Activated naive CD4-positive, alpha-beta T cell treated with anti-CD3 and anti-CD28 coated beads for 36 hours (primary cell): ENCODE measurements at regions not wholly inside any gene's neighbourhood (a gene's known extent, or its start where the extent isn't known, plus 50 kb on each side); places are given as distances from the start of the nearest gene placed in this dataset.

Experiments used
- CTCF ChIA-PET: fragments of 350-600 bp; sonication (Branson Sonifier 250); formaldehyde crosslinking; loops from one replicate; lab custom pipeline; 2021; ENCODE audit warnings: antibody characterized with exemption; lab: Charles Lee
- DNase-seq: peaks from one replicate; pipeline ENCODE4 v3.0.0-alpha.2; 2020
- H3K27ac Mint-ChIP-seq: one replicate; pipeline ENCODE4 v1.8.0; 2021; ENCODE audit warnings: mild to moderate bottlenecking, mixed read lengths
- H3K27me3 Mint-ChIP-seq: one replicate; pipeline ENCODE4 v1.8.0; 2021; ENCODE audit warnings: low read depth, mixed read lengths
- H3K36me3 Mint-ChIP-seq: one replicate; pipeline ENCODE4 v1.8.0; 2021; ENCODE audit warnings: low read depth, mixed read lengths
- H3K4me1 Mint-ChIP-seq: one replicate; pipeline ENCODE4 v1.8.0; 2021; ENCODE audit warnings: low read depth, mixed read lengths
- H3K4me3 Mint-ChIP-seq: one replicate; pipeline ENCODE4 v1.8.0; 2021; ENCODE audit warnings: mild to moderate bottlenecking, moderate library complexity, mixed read lengths
- H3K9me3 Mint-ChIP-seq: one replicate; pipeline ENCODE4 v1.8.0; 2021; ENCODE audit warnings: mixed read lengths
- intact Hi-C: fragments of 100-400 bp; cut with micrococcal nuclease; formaldehyde crosslinking; loops from one replicate; pipeline ENCODE4 v1.15.1; 2023

DNA sequence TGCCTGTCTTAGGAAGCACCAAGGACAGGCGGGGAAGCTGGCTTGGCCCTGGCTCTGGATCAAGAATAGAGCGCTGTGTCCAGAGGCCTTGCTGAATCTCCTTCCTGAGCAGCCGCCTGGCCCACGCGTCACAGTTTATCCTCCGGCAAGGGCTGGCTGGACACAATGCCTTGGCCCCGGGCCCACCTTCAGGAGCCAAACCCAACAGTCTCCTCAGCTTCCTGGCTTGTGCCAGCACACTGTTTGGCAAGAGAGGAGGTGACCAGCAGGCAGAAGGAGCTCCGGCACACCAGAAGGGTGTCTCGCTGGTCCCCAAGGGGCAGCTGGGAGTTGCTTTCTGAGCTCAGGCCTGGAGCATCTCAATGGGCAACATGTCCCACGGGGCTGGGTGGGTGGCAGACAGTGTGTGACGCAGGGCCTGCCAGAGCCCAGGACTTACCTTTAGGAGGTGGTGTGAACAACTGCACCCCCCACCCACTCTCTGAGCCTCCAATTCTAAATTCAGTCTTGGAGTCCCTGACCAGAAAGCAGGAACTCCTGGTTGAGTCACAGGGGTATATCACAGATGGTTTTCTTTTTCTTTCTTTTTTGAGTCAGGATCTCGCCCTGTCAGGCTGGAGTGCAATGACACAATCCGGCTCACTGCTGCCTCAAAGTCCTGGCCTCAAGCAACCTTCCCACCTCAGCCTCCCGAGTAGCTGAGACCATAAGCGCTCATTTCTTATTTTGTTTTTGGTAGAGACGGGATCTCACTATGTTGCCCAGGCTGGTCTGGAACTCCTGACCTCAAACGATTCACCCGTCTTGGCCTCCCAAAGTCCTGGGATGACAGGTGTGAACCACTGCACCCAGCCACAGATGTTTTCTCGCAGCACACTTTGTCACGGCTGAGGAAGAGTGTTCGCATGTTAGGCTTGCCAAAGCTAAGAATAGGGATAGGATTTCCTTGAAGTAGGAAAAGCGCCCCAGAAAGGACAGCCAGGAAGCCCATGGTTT lies 361.2 kb downstream of the BCOR start:
- intact Hi-C loops = loop anchor here (10.0 kb wide), 1 partner anchor 268 kb away; no protein-coding TSS in a partner anchor
- Mint-ChIP-seq H3K27me3 (no peaks in the 10 kb centered on the region), H3K9me3 (no peaks in the 10 kb centered on the region), H3K27ac (no peak overlapping the region), H3K36me3 (no peaks in the 10 kb centered on the region), H3K4me3 (no peak overlapping the region), H3K4me1 (peaks cover 10% of the 10 kb centered on the region)
- DNase-seq = peak; percentile 8
- CTCF ChIA-PET = interaction anchor here (0.9 kb wide), 1 partner anchor 10 kb away, joined by 3 read pairs; no protein-coding TSS in a partner anchor

DNA sequence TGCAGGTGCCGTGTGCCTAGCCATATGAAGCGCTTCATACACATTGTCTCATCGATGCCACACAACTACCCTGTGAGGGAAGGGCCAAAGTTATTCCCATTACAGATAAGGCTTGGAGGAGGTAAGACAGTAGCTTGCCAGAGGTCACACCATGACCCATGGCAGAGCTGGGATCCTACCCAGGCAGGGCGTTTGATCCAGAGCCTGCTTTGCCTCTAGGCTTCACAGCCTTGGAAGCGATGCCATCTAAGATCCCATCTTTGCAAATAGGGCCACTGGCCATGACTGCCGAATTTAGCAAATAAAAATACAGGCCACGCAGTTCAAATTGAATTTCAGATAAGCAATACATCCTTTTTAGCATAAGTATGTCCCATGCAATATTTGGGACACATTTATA lies 358.2 kb downstream of the BCOR start:
- Mint-ChIP-seq H3K9me3 (no peaks in the 10 kb centered on the region), H3K4me1 (peaks cover 4% of the 10 kb centered on the region), H3K36me3 (no peaks in the 10 kb centered on the region), H3K27ac (no peak overlapping the region), H3K4me3 (no peak overlapping the region), H3K27me3 (no peaks in the 10 kb centered on the region)
- intact Hi-C loops = loop anchor here (10.0 kb wide), 1 partner anchor 265 kb away; no protein-coding TSS in a partner anchor
- CTCF ChIA-PET = no interaction called here
- DNase-seq = no peak

DNA sequence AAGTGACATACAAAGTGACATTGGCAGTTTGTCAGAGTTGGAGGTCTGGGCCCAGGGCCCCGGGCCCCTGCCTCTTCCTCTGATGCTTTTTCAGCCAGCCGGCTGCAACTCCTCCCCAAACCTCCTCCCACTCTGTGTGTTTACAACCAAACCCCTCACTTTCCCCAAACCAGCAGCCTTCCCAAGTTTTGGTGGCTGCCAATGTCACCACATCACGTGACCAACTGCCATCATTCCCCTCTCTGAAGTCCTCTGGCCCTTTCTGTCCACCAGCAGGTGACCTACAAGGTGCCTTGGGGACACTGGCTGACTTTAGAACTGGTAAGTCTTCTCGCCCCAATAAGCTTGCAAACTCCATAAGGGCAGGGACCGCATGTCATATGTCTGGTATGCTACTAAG lies 357.7 kb downstream of the BCOR start:
- intact Hi-C loops = no loop called here

DNA sequence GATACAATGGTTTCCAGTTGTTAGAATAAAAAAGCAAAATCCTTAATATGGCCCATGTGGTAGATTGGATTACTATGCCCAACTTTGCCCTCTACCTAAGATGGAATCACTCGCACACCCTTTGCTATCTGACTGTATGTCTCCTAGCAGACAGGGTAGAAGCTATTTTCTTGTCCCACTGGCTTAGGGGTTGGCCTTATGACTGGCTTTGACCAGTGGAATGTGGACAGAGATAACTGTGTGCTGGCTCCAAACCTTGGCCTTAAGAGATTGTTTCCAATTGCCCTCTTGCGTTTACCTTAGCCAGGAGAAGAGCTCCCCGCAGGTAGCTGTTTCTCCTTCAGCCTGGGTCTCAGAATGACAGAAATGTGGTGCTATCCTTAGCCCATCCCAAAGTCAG lies 355.9 kb downstream of the BCOR start:
- no peak overlapping the region for H3K27ac Mint-ChIP-seq
- H3K36me3 Mint-ChIP-seq = no peaks in the 10 kb centered on the region
- no peak for DNase-seq
- no peak overlapping the region for H3K4me3 Mint-ChIP-seq
- intact Hi-C loops = no loop called here
- no peaks in the 10 kb centered on the region for H3K9me3 Mint-ChIP-seq
- CTCF ChIA-PET = no interaction called here
- H3K4me1 Mint-ChIP-seq = no peaks in the 10 kb centered on the region
- no peaks in the 10 kb centered on the region for H3K27me3 Mint-ChIP-seq

More for the DNA sequence above, 357.7 kb downstream of the BCOR start:
- Mint-ChIP-seq H3K4me1 (peaks cover 4% of the 10 kb centered on the region), H3K36me3 (no peaks in the 10 kb centered on the region), H3K9me3 (no peaks in the 10 kb centered on the region), H3K27ac (no peak overlapping the region), H3K27me3 (no peaks in the 10 kb centered on the region), H3K4me3 (no peak overlapping the region)
- CTCF ChIA-PET = no interaction called here
- no peak for DNase-seq

DNA sequence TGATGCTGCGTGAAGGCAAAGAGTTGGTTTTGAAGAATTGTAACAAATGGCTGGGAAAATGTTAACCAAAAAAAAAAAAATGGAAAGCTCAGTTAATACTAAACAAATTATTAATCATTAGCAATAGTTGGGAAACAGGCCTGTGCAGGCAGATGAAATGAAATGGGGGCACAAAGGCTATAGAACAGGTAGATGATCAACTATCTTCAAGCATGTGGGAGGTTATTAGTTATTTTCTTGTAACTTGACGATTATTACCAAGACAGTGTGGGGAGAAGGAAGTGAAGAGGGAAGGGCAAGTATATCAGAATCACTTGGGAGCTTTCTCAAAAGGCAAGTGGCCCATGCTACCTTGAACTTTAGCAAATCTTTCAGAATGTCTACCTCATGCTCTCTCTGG lies 351.9 kb downstream of the BCOR start:
- Mint-ChIP-seq H3K36me3 (no peaks in the 10 kb centered on the region), H3K27ac (no peak overlapping the region), H3K9me3 (no peaks in the 10 kb centered on the region), H3K4me1 (no peaks in the 10 kb centered on the region), H3K4me3 (no peak overlapping the region), H3K27me3 (no peaks in the 10 kb centered on the region)
- CTCF ChIA-PET = interaction anchor here (0.6 kb wide), 1 partner anchor 84 kb away, joined by 4 read pairs; no protein-coding TSS in a partner anchor
- DNase-seq = no peak
- intact Hi-C loops = no loop called here

DNA sequence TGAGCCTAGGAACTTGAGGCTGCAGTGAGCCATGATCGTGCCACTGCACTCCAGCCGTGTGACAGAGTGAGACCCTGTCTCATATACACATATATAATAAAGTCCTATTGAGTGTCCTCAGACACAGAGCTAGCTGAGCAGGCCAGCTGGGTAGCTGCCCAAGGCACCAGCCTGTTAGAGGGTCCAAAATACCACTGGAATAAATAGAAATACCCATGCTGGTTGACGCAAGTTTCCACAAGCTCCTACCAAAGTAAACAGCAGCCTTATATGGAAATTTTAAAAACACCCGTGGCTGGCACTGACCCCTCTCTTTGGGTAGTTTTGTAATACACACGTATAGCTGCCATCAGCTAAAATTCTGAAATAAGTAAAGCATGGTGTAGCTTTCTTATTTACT lies 348.6 kb downstream of the BCOR start:
- CTCF ChIA-PET = no interaction called here
- Mint-ChIP-seq H3K27me3 (no peaks in the 10 kb centered on the region), H3K27ac (no peak overlapping the region), H3K4me1 (peaks cover 7% of the 10 kb centered on the region), H3K4me3 (no peak overlapping the region), H3K9me3 (no peaks in the 10 kb centered on the region), H3K36me3 (no peaks in the 10 kb centered on the region)
- intact Hi-C loops = no loop called here
- DNase-seq = no peak

DNA sequence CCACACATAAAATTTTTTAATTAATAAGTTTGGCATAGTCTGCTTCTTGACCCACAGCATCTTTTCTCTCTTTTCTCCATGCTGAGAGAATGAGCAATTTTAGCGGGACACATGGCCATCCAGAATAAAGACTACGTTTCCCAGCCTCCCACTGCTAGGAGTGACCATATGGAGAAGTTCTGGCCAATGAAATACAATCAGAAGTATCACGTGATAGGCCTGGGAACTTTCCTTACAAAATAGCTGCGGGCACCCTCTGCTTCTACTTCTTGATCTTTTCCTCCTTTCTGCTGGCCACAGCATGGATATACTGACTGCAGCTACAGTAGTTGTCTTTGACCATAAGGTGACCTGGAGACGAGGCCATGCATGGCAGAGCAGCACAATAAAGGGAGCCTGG lies 348.0 kb downstream of the BCOR start:
- no peak overlapping the region for H3K4me3 Mint-ChIP-seq
- no peaks in the 10 kb centered on the region for H3K36me3 Mint-ChIP-seq
- H3K9me3 Mint-ChIP-seq = no peaks in the 10 kb centered on the region
- no peak overlapping the region for H3K27ac Mint-ChIP-seq
- CTCF ChIA-PET = no interaction called here
- intact Hi-C loops = no loop called here
- no peaks in the 10 kb centered on the region for H3K27me3 Mint-ChIP-seq
- H3K4me1 Mint-ChIP-seq = peaks cover 7% of the 10 kb centered on the region
- no peak for DNase-seq

DNA sequence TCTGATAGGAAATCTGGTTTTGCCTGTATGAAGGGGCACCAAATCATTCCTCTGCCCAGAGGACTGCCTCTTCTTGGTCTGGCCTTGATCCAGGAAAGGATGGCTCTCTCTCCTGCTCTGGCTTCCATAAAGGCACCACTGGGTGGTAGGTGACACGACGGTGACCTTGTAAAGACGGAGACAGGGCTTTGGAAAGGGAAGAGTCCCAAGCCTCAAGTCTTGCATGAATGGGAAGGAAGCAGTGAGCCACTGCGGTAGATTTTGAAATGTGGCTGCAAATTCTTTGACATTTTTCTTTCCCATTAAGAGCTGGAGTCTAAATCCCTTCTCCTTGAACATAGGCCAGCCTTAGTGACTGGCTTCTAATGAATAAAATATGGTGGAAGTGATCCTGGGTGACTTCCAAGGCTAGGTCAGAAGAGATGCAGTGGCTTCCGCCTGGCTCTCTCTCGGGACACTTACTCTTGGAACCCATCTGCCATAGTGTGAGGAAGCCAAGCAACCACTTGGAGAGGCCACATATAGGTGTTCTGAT lies 347.4 kb downstream of the BCOR start:
- intact Hi-C loops = no loop called here
- CTCF ChIA-PET = no interaction called here
- H3K9me3 Mint-ChIP-seq = no peaks in the 10 kb centered on the region
- H3K27ac Mint-ChIP-seq = no peak overlapping the region
- H3K36me3 Mint-ChIP-seq = no peaks in the 10 kb centered on the region
- H3K4me1 Mint-ChIP-seq = peaks cover 7% of the 10 kb centered on the region
- H3K4me3 Mint-ChIP-seq = no peak overlapping the region
- no peaks in the 10 kb centered on the region for H3K27me3 Mint-ChIP-seq
- DNase-seq = no peak

DNA sequence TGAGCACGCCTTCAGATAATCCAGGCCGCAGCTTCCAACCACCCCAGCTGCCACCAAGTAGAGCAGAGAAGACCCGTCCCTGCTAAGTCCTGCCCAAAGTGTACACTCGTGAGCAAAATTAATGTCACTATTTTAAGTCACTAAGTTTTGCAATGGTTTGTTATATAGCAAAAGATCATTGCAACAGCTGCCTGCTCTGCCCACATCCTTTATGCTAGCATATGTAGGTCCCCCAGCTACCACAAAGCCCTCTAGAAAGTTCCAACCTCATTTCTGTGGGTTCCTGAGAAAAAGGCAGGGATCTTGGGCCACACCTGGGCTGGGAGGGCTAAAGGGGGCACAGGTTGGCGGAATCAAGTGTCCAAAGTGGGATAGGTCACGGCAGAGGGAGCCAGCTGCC lies 346.9 kb downstream of the BCOR start:
- DNase-seq = no peak
- CTCF ChIA-PET = no interaction called here
- Mint-ChIP-seq H3K9me3 (no peaks in the 10 kb centered on the region), H3K27me3 (no peaks in the 10 kb centered on the region), H3K27ac (no peak overlapping the region), H3K4me1 (peaks cover 7% of the 10 kb centered on the region), H3K36me3 (no peaks in the 10 kb centered on the region), H3K4me3 (no peak overlapping the region)
- intact Hi-C loops = no loop called here

DNA sequence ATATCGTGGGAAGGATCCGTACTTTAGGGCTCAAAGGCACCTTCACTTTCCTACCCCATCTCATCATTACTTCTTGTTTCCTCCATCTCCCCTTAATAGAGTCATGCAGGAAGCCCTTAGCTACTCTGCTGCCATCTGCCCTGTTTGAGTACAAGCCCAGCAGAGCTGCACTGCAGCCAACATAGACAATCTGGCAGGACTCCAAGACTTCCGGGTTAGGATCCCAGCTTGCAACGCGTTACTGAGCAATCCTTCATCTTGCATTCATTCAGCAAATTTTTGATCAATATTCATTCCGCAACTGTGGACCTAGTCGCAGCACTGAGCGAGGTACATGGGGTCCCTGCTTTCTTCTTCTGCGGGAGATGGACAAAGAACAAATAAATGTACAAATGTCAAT lies 344.9 kb downstream of the BCOR start:
- Mint-ChIP-seq H3K9me3 (no peaks in the 10 kb centered on the region), H3K27me3 (no peaks in the 10 kb centered on the region), H3K4me1 (peaks cover 7% of the 10 kb centered on the region), H3K36me3 (no peaks in the 10 kb centered on the region), H3K27ac (no peak overlapping the region), H3K4me3 (no peak overlapping the region)
- intact Hi-C loops = no loop called here
- no peak for DNase-seq
- CTCF ChIA-PET = no interaction called here

DNA sequence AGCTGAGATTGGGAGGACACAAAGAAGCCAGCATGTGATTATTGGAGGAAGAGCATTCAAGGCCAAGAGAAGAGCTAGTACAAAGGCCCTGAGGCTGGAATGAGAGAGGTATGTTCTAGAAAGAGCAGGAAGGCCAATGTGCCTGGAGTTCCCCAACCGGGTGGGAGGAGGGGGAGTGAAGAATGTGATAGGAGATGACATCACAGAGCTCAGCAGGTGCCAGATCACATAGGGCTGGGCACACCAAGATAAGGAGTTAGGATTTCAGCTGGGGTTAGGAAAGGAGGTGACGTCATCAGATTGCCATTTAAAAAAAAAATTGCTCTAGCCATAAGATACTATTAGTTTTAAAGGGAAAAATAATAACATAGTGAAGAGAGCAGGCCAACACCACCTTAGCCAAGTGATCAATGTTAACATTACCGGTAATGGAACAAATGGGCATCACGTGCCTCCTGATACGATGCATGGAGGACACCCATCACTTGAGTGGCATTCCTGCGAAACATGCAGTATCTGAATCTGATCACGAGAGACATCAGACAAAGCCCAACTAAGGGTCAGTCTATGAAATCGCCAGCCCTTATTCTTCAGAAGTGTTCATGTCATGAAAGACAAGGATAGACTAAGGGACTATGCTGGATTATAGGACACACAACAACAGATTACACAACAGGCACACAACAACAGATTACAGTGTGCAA lies 344.3 kb downstream of the BCOR start:
- H3K36me3 Mint-ChIP-seq = no peaks in the 10 kb centered on the region
- H3K27ac Mint-ChIP-seq = no peak overlapping the region
- peaks cover 7% of the 10 kb centered on the region for H3K4me1 Mint-ChIP-seq
- intact Hi-C loops = no loop called here
- DNase-seq = peak; percentile 30
- H3K4me3 Mint-ChIP-seq = no peak overlapping the region
- CTCF ChIA-PET = no interaction called here
- no peaks in the 10 kb centered on the region for H3K9me3 Mint-ChIP-seq
- no peaks in the 10 kb centered on the region for H3K27me3 Mint-ChIP-seq

DNA sequence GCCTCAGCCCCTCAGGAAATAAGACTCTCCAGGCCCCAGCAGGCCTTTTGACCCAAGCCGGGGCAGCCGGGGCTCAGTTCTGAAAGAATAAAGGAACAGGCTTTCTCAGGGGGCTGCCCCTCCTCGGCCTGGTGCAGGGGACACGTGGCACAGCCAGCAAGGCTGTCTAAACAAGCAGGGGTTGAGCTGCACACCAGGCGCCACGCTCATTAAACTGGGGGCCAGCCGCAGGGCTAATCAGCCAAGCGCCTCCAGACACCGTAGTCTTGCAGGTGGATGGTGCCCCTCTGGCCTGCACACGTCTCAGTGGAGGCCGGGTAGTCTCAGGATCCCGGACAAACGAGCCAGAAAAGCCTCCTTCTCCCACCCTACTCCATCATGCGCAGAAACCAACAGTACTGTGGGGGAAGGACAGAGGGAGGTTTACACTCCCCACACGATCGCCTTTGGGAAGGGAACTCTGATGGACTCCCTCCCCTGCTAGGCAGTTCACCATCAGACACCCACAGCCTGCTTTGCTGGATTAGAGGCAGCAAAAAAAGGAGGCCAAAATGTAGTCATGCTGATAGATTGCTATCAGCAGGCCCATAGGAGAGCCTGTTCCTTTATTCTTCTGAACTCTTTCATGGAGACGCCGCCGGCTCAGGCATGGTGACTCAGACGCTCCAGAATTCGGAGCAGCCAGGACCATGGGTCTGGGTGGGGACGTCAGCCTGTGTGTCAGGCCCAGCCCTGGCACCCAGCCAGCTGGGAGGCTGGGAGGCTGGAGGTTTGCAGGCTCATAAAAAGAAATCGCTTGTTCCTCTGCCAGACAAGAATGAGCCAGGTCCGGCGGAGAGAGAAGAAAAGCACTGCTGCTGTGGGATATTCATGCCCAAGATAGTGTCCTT lies 342.4 kb downstream of the BCOR start:
- intact Hi-C loops = no loop called here
- Mint-ChIP-seq H3K9me3 (no peaks in the 10 kb centered on the region), H3K4me1 (peaks cover 7% of the 10 kb centered on the region)

More for the DNA sequence above, 342.4 kb downstream of the BCOR start:
- Mint-ChIP-seq H3K27ac (no peak overlapping the region), H3K4me3 (no peak overlapping the region), H3K36me3 (no peaks in the 10 kb centered on the region), H3K27me3 (no peaks in the 10 kb centered on the region)
- CTCF ChIA-PET = no interaction called here
- no peak for DNase-seq
